ENCODE measurements at regions not wholly inside any gene's neighbourhood (a gene's known extent, or its start where the extent isn't known, plus 50 kb on each side); places are given as distances from the start of the nearest gene placed in this dataset.

- ATAC-seq (ENCODE audit: low read depth) (no peak), DNase-seq (ENCODE audit: low spot score) (no peak)
- Histone ChIP-seq H3K9me3 (ENCODE audit: severe bottlenecking) (no peaks in the 10 kb centered on the region), H3K4me1 (ENCODE audit: insufficient read depth, poor library complexity, severe bottlenecking) (peaks cover 23% of the 10 kb centered on the region), H3K36me3 (ENCODE audit: low read depth) (no peaks in the 10 kb centered on the region), H3K4me3 (ENCODE audit: severe bottlenecking) (no peak overlapping the region), H3K27ac (ENCODE audit: poor library complexity, severe bottlenecking) (no peak overlapping the region), H3K27me3 (ENCODE audit: insufficient read depth, poor library complexity, severe bottlenecking) (no peaks in the 10 kb centered on the region)
- TF ChIP-seq CTCF (IDR thresholded peaks at IDR 0.05; ENCODE audit: poor library complexity, severe bottlenecking): no peak
These were observed 182.6 kb upstream of the KCNK2 start for GRCh38 chr1:214899908-214900460.

GRCh38 chr1:214900590-214900989 lies 181.9 kb upstream of the KCNK2 start:
- Histone ChIP-seq H3K27me3 (ENCODE audit: insufficient read depth, poor library complexity, severe bottlenecking) (no peaks in the 10 kb centered on the region), H3K4me3 (ENCODE audit: severe bottlenecking) (no peak overlapping the region), H3K27ac (ENCODE audit: poor library complexity, severe bottlenecking) (peak overlapping the region; percentile 90), H3K36me3 (ENCODE audit: low read depth) (no peaks in the 10 kb centered on the region), H3K4me1 (ENCODE audit: insufficient read depth, poor library complexity, severe bottlenecking) (peaks cover 23% of the 10 kb centered on the region), H3K9me3 (ENCODE audit: severe bottlenecking) (no peaks in the 10 kb centered on the region)
- DNase-seq (ENCODE audit: low spot score) (no peak), ATAC-seq (ENCODE audit: low read depth) (no peak)
- TF ChIP-seq CTCF (IDR thresholded peaks at IDR 0.05; ENCODE audit: poor library complexity, severe bottlenecking): no peak

GRCh38 chr1:214901718-214902117 lies 180.8 kb upstream of the KCNK2 start:
- DNase-seq (ENCODE audit: low spot score): no peak
- TF ChIP-seq CTCF (IDR thresholded peaks at IDR 0.05; ENCODE audit: poor library complexity, severe bottlenecking): no peak
- Histone ChIP-seq H3K4me3 (ENCODE audit: severe bottlenecking) (no peak overlapping the region), H3K36me3 (ENCODE audit: low read depth) (no peaks in the 10 kb centered on the region), H3K4me1 (ENCODE audit: insufficient read depth, poor library complexity, severe bottlenecking) (peaks cover 23% of the 10 kb centered on the region), H3K27me3 (ENCODE audit: insufficient read depth, poor library complexity, severe bottlenecking) (no peaks in the 10 kb centered on the region), H3K9me3 (ENCODE audit: severe bottlenecking) (no peaks in the 10 kb centered on the region), H3K27ac (ENCODE audit: poor library complexity, severe bottlenecking) (peak overlapping the region; percentile 90)
- ATAC-seq (ENCODE audit: low read depth): peak; percentile 83

- H3K4me1 ChIP-seq (ENCODE audit: insufficient read depth, poor library complexity, severe bottlenecking): peaks cover 23% of the 10 kb centered on the region
- H3K27me3 ChIP-seq (ENCODE audit: insufficient read depth, poor library complexity, severe bottlenecking): no peaks in the 10 kb centered on the region
- H3K4me3 ChIP-seq (ENCODE audit: severe bottlenecking): no peak overlapping the region
- DNase-seq (ENCODE audit: low spot score) (no peak), ATAC-seq (ENCODE audit: low read depth) (peak; percentile 72)
- no peaks in the 10 kb centered on the region for H3K36me3 ChIP-seq (ENCODE audit: low read depth)
- H3K9me3 ChIP-seq (ENCODE audit: severe bottlenecking): no peaks in the 10 kb centered on the region
- H3K27ac ChIP-seq (ENCODE audit: poor library complexity, severe bottlenecking): peak overlapping the region; percentile 90
- TF ChIP-seq CTCF (IDR thresholded peaks at IDR 0.05; ENCODE audit: poor library complexity, severe bottlenecking): no peak
These were observed 179.8 kb upstream of the KCNK2 start for GRCh38 chr1:214902636-214903320.

- Histone ChIP-seq H3K4me1 (ENCODE audit: insufficient read depth, poor library complexity, severe bottlenecking) (no peaks in the 10 kb centered on the region), H3K4me3 (ENCODE audit: severe bottlenecking) (no peak overlapping the region), H3K36me3 (ENCODE audit: low read depth) (no peaks in the 10 kb centered on the region), H3K27ac (ENCODE audit: poor library complexity, severe bottlenecking) (no peak overlapping the region), H3K9me3 (ENCODE audit: severe bottlenecking) (no peaks in the 10 kb centered on the region), H3K27me3 (ENCODE audit: insufficient read depth, poor library complexity, severe bottlenecking) (no peaks in the 10 kb centered on the region)
- no peak for DNase-seq (ENCODE audit: low spot score)
- no peak for TF ChIP-seq CTCF (IDR thresholded peaks at IDR 0.05; ENCODE audit: poor library complexity, severe bottlenecking)
- ATAC-seq (ENCODE audit: low read depth): no peak
These were observed 170.4 kb upstream of the KCNK2 start for GRCh38 chr1:214912127-214912526.

All from RWPE2 (cell line).